IMR-90 (cell line): ENCODE measurements at regions not wholly inside any gene's neighbourhood (a gene's known extent, or its start where the extent isn't known, plus 50 kb on each side); places are given as distances from the start of the nearest gene placed in this dataset.

ENCODE experiments used
- ATAC-seq: fragments of 200-7000 bp; cut with Tn5 transposase; 2 replicates; pipeline ENCODE4 v1.9.1; 2020; ENCODE audit warnings: low read depth, mild to moderate bottlenecking, moderate library complexity
- BruUV-seq: library from RNA; stranded (reverse); fragments of 400-500 nt; replicated peaks from 2 replicates; lab custom pipeline; 2021; lab: Mats Ljungman, UMichigan
- CTCF ChIA-PET: fragments of 300-600 bp; formaldehyde crosslinking; extraction: SDS; loops from one replicate; lab custom pipeline; 2021; ENCODE audit warnings: antibody characterized with exemption; lab: Yijun Ruan, JAX
- POLR2A ChIA-PET: fragments of 300-600 bp; sonication (Branson Sonifier 250); formaldehyde crosslinking; loops from one replicate; lab custom pipeline; 2022; ENCODE audit warnings: antibody characterized with exemption; ENCODE audit not compliant: unreplicated experiment; lab: Charles Lee
- DNase-seq: peaks from one replicate; pipeline ENCODE4 v3.0.0; 2013
- H2AFZ ChIP-seq: replicated peaks from 2 replicates; pipeline ENCODE3; 2013; ENCODE audit warnings: low read length, mild to moderate bottlenecking; ENCODE audit not compliant: poor library complexity
- H2AK5ac ChIP-seq: 2 replicates; pipeline ENCODE4 v1.6.1; 2013; ENCODE audit warnings: low read depth, low read length, inconsistent platforms
- H2AK9ac ChIP-seq: replicated peaks from 2 replicates; pipeline ENCODE3; 2013; ENCODE audit warnings: mild to moderate bottlenecking, low read depth, low read length, moderate library complexity; ENCODE audit not compliant: poor library complexity
- H2BK120ac ChIP-seq: 2 replicates; pipeline ENCODE4 v1.6.1; 2013; ENCODE audit warnings: low read depth, low read length, inconsistent platforms
- H2BK15ac ChIP-seq: 3 replicates; pipeline ENCODE4 v1.6.1; 2013; ENCODE audit warnings: low read depth, low read length, inconsistent platforms
- H2BK20ac ChIP-seq: 2 replicates; pipeline ENCODE4 v1.6.1; 2013; ENCODE audit warnings: low read depth, mild to moderate bottlenecking, inconsistent platforms, low read length, moderate library complexity
- H2BK5ac ChIP-seq: 2 replicates; pipeline ENCODE4 v1.6.1; 2013; ENCODE audit warnings: mild to moderate bottlenecking, low read depth, low read length, inconsistent platforms; ENCODE audit not compliant: poor library complexity, severe bottlenecking
- H3K14ac ChIP-seq: replicated peaks from 2 replicates; pipeline ENCODE4 v1.6.1; 2013; ENCODE audit warnings: low read depth, low read length, inconsistent platforms
- H3K18ac ChIP-seq: 2 replicates; pipeline ENCODE4 v1.6.1; 2013; ENCODE audit warnings: low read depth, low read length, control low read depth
- H3K23ac ChIP-seq: 2 replicates; pipeline ENCODE4 v1.6.1; 2013; ENCODE audit warnings: low read depth, low read length, inconsistent platforms
- H3K27ac ChIP-seq: 2 replicates; pipeline ENCODE4 v1.5.1; 2013; ENCODE audit warnings: mild to moderate bottlenecking, control low read depth, low read length; ENCODE audit not compliant: insufficient read depth
- H3K27me3 ChIP-seq: 2 replicates; pipeline ENCODE4 v1.6.1; 2013; ENCODE audit warnings: low read length; ENCODE audit not compliant: control insufficient read depth, insufficient read depth
- H3K36me3 ChIP-seq: 2 replicates; pipeline ENCODE4 v1.6.1; 2013; ENCODE audit warnings: low read length, mixed read lengths; ENCODE audit not compliant: control insufficient read depth, insufficient read depth
- H3K4ac ChIP-seq: 2 replicates; pipeline ENCODE4 v1.6.1; 2013; ENCODE audit warnings: low read depth, low read length, inconsistent platforms
- H3K4me1 ChIP-seq: 2 replicates; pipeline ENCODE4 v1.6.1; 2013; ENCODE audit warnings: low read length, mixed read lengths; ENCODE audit not compliant: control insufficient read depth, insufficient read depth
- H3K4me2 ChIP-seq: 2 replicates; pipeline ENCODE4 v1.6.1; 2013; ENCODE audit warnings: low read depth, mild to moderate bottlenecking, control low read depth, low read length, moderate library complexity
- H3K4me3 ChIP-seq: 2 replicates; pipeline ENCODE4 v1.5.1; 2013; ENCODE audit warnings: low read depth, mild to moderate bottlenecking, control low read depth, low read length, moderate library complexity; ENCODE audit not compliant: insufficient read depth
- H3K56ac ChIP-seq: 2 replicates; pipeline ENCODE4 v1.6.1; 2013; ENCODE audit warnings: low read length, inconsistent platforms; ENCODE audit not compliant: insufficient read depth; ENCODE audit errors: extremely low read depth
- H3K79me1 ChIP-seq, 2 experiments: 2 replicates each; pipeline ENCODE4 v1.6.1; 2013; ENCODE audit warnings: low read length in 2 of 2, inconsistent platforms in 1 of 2, low read depth in 1 of 2
- H3K9ac ChIP-seq: 2 replicates; pipeline ENCODE4 v1.6.1; 2013; ENCODE audit warnings: low read depth, low read length, control low read depth
- H3K9me1 ChIP-seq: 2 replicates; pipeline ENCODE4 v1.6.1; 2013; ENCODE audit warnings: low read length, inconsistent platforms; ENCODE audit not compliant: insufficient read depth
- H3K9me3 ChIP-seq: 2 replicates; pipeline ENCODE4 v1.6.1; 2013; ENCODE audit warnings: low read length; ENCODE audit not compliant: control insufficient read depth, insufficient read depth
- H4K20me1 ChIP-seq: 2 replicates; pipeline ENCODE4 v1.6.1; 2013; ENCODE audit warnings: low read length, inconsistent platforms; ENCODE audit not compliant: insufficient read depth
- H4K5ac ChIP-seq: 2 replicates; pipeline ENCODE4 v1.6.1; 2013; ENCODE audit warnings: mild to moderate bottlenecking, low read depth, low read length, control low read depth
- H4K8ac ChIP-seq, 2 experiments: 2 replicates each; pipeline ENCODE4 v1.6.1; 2013; ENCODE audit warnings: low read depth in 2 of 2, low read length in 2 of 2, control low read depth in 1 of 2, inconsistent platforms in 1 of 2
- H4K91ac ChIP-seq: 2 replicates; pipeline ENCODE4 v1.6.1; 2013; ENCODE audit warnings: low read depth, low read length, inconsistent platforms; ENCODE audit not compliant: insufficient read depth
- CHD1 ChIP-seq: IDR thresholded peaks from 2 replicates; pipeline ENCODE4 v1.6.1; 2012; ENCODE audit warnings: low read depth, low read length, improper control_type of control experiment
- FOS ChIP-seq: fragments of 150-350 bp; IDR thresholded peaks from 2 replicates; pipeline ENCODE4 v1.6.1; 2016; ENCODE audit warnings: low read depth, low read length
- MAFK ChIP-seq: IDR thresholded peaks from 2 replicates; pipeline ENCODE4 v1.6.1; 2012; ENCODE audit warnings: low read depth, low read length, improper control_type of control experiment
- MAZ ChIP-seq: IDR thresholded peaks from 2 replicates; pipeline ENCODE4 v1.6.1; 2012; ENCODE audit warnings: low read depth, mild to moderate bottlenecking, low read length, improper control_type of control experiment, moderate library complexity, borderline replicate concordance
- MXI1 ChIP-seq: IDR thresholded peaks from 2 replicates; pipeline ENCODE4 v1.6.1; 2012; ENCODE audit warnings: low read depth, mild to moderate bottlenecking, low read length, moderate library complexity, borderline replicate concordance
- POLR2A ChIP-seq: IDR thresholded peaks from 2 replicates; pipeline ENCODE4 v1.6.1; 2012; ENCODE audit warnings: mild to moderate bottlenecking, low read depth, low read length
- RAD21 ChIP-seq: IDR thresholded peaks from 2 replicates; pipeline ENCODE4 v1.6.1; 2012; ENCODE audit warnings: low read length, improper control_type of control experiment
- RCOR1 ChIP-seq: IDR thresholded peaks from 2 replicates; pipeline ENCODE4 v1.6.1; 2012; ENCODE audit warnings: mild to moderate bottlenecking, low read length, improper control_type of control experiment; ENCODE audit not compliant: insufficient replicate concordance
- SMC3 ChIP-seq: fragments of 150-350 bp; IDR thresholded peaks from 2 replicates; pipeline ENCODE4 v1.6.1; 2016; ENCODE audit warnings: low read depth, mild to moderate bottlenecking, antibody characterized with exemption, low read length, moderate library complexity
- WGBS, 2 experiments: methylation state at CpG; one replicate each; pipeline versions ENCODE4 v1.1.5 to v1.1.7; 2013; ENCODE audit warnings: missing lambda C conversion rate in 2 of 2; ENCODE audit not compliant: insufficient read length in 1 of 2; ENCODE audit errors: extremely low coverage in 2 of 2; 5-methylcytosine and 5-hydroxymethylcytosine counted together
- dilution Hi-C: fragments of 300-500 bp; cut with HindIII; formaldehyde crosslinking; loops from one replicate; pipeline ENCODE4 v1.14.3; 2018; ENCODE audit warnings: low sequenced_read_pairs; ENCODE audit not compliant: unreplicated experiment
- in situ Hi-C: fragments of 300-500 bp; cut with MboI; formaldehyde crosslinking; loops from 3 replicates; pipeline ENCODE4 v1.14.3; 2019; ENCODE audit warnings: low sequenced_read_pairs, inconsistent platforms, mixed read lengths
- intact Hi-C: fragments of 100-400 bp; cut with micrococcal nuclease; formaldehyde crosslinking; loops from 2 replicates; pipeline ENCODE4 v1.10.0; 2022
- TF ChIP-seq, protein P1 (sequence below): fragments of 150-350 bp; IDR thresholded peaks from 2 replicates; pipeline ENCODE4 v1.6.1; 2016; ENCODE audit warnings: low read depth, mild to moderate bottlenecking, low read length, moderate library complexity, borderline replicate concordance
- TF ChIP-seq, protein P2 (sequence below): conservative IDR thresholded peaks from 2 replicates; pipeline ENCODE4 v1.5.1; 2012; ENCODE audit warnings: mild to moderate bottlenecking, low read depth, low read length, improper control_type of control experiment

DNA sequence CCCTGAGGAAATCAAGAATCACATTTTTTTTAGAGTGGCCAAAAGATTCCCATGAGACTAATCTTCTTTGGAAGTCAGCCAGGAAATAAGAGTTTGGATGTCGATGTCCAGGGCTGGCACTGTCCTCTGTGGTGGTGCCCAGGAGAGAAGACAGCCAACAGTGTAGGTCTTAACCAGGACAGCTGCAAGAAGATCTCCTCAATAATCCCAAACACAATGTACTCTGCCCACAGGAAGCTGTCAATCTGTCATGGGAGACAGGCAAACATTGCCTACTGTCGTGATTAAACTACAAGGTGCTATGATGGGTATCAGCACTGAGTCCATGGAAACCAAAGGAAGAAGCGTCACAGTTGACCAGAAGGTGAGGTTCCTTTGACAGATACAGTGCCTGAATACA lies 174.1 kb downstream of the PIK3R1 start:
- Histone ChIP-seq H3K18ac (no peak overlapping the region), H3K56ac (no peak overlapping the region), H3K23ac (no peak overlapping the region), H4K20me1 (no peaks in the 10 kb centered on the region), H2BK120ac (no peak overlapping the region), H3K27me3 (peaks cover 5% of the 10 kb centered on the region; the same call in 1 of the 2 replicates), H4K5ac (no peak overlapping the region), H3K4me1 (no peaks in the 10 kb centered on the region), H3K14ac (no peak overlapping the region), H3K79me1 (no peaks in the 10 kb centered on the region), H3K9me3 (peaks cover 2% of the 10 kb centered on the region; the same call in 1 of the 2 replicates), H2BK15ac (no peak overlapping the region), H2BK20ac (no peak overlapping the region), H2AFZ (no peak overlapping the region), H3K9ac (no peak overlapping the region), H3K4ac (no peak overlapping the region), H3K9me1 (no peaks in the 10 kb centered on the region), H2BK5ac (no peak overlapping the region), H2AK9ac (no peak overlapping the region), H3K4me2 (no peak overlapping the region), H3K27ac (no peak overlapping the region), H4K91ac (no peak overlapping the region), H4K8ac (no peak overlapping the region), H3K4me3 (no peak overlapping the region), H2AK5ac (no peak overlapping the region), H3K36me3 (no peaks in the 10 kb centered on the region)
- ATAC-seq (no peak), DNase-seq (no peak)
- ChIA-PET CTCF (no interaction called here), POLR2A (no interaction called here)
- dilution Hi-C loops (no loop called here), in situ Hi-C loops (no loop called here), intact Hi-C loops (no loop called here)
- no CpG with 5 or more reads among the region's 3 CpGs for WGBS, 2 experiments
- TF ChIP-seq MAFK (no peak), MAZ (no peak), FOS (no peak), RAD21 (no peak), CHD1 (no peak), RCOR1 (no peak), POLR2A (no peak), SMC3 (no peak), MXI1 (no peak)
- TF ChIP-seq, protein P1, sequence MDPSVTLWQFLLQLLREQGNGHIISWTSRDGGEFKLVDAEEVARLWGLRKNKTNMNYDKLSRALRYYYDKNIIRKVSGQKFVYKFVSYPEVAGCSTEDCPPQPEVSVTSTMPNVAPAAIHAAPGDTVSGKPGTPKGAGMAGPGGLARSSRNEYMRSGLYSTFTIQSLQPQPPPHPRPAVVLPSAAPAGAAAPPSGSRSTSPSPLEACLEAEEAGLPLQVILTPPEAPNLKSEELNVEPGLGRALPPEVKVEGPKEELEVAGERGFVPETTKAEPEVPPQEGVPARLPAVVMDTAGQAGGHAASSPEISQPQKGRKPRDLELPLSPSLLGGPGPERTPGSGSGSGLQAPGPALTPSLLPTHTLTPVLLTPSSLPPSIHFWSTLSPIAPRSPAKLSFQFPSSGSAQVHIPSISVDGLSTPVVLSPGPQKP, result no peak
- TF ChIP-seq, protein P2, sequence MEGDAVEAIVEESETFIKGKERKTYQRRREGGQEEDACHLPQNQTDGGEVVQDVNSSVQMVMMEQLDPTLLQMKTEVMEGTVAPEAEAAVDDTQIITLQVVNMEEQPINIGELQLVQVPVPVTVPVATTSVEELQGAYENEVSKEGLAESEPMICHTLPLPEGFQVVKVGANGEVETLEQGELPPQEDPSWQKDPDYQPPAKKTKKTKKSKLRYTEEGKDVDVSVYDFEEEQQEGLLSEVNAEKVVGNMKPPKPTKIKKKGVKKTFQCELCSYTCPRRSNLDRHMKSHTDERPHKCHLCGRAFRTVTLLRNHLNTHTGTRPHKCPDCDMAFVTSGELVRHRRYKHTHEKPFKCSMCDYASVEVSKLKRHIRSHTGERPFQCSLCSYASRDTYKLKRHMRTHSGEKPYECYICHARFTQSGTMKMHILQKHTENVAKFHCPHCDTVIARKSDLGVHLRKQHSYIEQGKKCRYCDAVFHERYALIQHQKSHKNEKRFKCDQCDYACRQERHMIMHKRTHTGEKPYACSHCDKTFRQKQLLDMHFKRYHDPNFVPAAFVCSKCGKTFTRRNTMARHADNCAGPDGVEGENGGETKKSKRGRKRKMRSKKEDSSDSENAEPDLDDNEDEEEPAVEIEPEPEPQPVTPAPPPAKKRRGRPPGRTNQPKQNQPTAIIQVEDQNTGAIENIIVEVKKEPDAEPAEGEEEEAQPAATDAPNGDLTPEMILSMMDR, result no peak
- BruUV-seq, result no TSS peak
